ENCODE measurements at regions not wholly inside any gene's neighbourhood (a gene's known extent, or its start where the extent isn't known, plus 50 kb on each side); places are given as distances from the start of the nearest gene placed in this dataset.

GRCh38 chr16:85555719-85556455, 57.2 kb upstream of the GSE1 start:
- DNase-seq = no peak

DNA sequence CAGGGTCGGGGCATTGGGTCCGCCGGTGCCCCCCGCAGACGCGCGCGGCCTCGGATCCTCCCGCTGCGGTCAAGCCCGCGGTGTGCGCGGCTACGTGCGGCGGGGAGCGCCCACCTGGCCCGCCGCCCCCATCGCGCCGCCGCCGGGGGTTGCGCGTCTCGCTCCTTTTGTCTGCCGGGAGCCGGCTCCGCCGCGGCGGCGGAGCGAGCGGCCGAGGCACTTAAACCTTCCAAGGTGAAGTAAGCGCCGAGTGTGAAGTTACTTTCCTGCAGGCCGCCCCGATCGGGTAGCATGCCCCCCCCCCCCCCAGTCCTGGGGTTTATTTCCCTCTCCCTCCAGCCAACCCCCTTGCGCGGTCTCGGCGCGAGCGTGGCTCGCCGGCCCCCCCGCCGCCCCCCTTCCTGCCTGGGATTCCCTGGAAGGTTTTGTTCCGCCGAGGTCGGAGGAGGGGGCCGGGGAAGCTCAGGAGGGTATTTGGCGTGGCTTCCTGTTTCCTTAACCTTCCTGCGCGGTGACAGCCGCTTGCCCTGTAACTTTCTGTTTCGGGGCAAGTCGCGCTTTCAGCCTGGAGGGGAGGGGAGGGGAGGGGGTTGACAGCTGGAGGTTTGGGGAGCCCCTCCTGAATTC, 56.6 kb upstream of the GSE1 start:
- DNase-seq = peak; percentile 44 to 49

GRCh38 chr16:85557083-85557970, 55.8 kb upstream of the GSE1 start:
- DNase-seq = peak; percentile 26 to 34

DNA sequence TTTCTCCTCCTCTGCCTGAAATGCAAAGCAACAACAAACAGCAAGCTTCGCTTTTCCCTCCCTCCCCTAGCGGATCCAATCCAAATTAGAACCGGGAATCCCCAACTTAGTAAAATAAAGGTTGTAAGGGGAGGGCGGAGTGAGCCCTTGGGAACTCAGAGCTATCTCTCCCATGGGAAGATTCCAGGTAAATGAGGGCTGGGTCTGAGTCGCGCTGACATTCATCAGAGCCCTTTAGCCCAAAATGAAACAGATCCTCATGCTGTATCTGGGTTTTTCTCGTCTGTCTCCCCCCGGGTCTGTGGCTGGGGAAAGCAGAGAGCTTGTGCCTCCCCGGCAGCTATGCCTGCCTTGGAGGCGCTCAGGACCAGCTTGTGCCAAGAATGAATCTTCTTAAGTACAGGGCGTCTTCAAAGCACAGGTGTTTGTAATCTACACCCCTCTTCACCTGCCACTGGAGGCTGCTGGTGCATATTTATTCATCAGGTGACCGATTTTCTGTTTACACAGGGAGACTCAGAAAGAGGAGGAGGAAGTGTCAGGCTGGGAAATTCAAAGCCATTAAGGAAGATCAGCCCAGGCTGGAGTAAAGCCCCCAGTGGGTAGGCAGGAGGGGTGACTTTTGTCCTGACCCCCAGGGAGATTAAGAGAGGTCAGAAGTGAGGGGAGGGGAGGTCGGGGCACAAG, 55.0 kb upstream of the GSE1 start:
- DNase-seq = no peak

- DNase-seq = no peak
Measured at GRCh38 chr16:85560932-85561247, 52.2 kb upstream of the GSE1 start.

GRCh38 chr16:85561248-85562092, 51.7 kb upstream of the GSE1 start:
- DNase-seq = no peak

- no peak for DNase-seq
Measured at GRCh38 chr16:85562093-85562786, 50.9 kb upstream of the GSE1 start.

GRCh38 chr16:85563034-85563433, 50.1 kb upstream of the GSE1 start:
- DNase-seq = no peak

All from activated CD4-positive, alpha-beta T cell treated with anti-CD3 and anti-CD28 coated beads, Interleukin-2, amount 50 U/mL, for 4 hours (primary cell).